ENCODE measurements at regions not wholly inside any gene's neighbourhood (a gene's known extent, or its start where the extent isn't known, plus 50 kb on each side); places are given as distances from the start of the nearest gene placed in this dataset.

GRCh38 chrX:8341814-8342590 is 122.6 kb upstream of the VCX3B start:
- no peak for DNase-seq

DNA sequence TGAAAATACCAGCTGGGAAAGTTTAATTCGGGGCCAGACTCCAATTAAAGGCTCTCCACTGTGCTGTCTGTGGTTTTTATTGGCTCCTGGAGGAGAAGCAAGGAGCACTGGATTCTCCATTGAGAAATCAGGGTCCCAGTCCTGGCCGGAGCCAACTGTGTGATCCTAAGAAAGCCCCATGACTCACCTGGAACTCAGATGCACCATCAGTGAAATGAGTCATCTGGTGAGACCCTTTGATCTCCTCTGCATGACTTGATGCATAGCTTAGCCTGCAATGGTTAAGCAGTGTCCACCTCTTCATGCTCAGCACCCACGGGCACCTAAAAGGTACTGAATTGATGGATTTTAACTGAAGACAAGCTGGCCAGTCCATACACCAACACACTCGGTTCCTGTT is 119.2 kb upstream of the VCX3B start:
- no peak for DNase-seq

DNA sequence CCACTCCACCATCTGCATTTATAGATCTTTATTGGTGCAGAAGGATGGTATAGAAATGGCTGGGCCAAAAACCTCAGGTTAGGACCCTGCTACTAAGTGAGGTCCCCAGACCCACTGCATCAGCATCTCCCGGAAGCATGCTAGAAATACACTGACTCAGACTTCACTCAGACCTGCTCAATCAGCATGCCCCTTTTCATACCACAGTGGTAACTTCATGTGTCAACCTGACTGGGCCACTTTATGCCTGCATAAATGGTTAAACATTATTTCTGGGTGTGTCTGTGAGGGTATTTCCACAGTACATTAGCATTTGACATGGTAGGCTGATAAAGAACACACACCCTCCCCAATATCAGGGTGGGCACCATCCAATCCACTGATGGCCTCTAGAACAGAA is 118.6 kb upstream of the VCX3B start:
- no peak for DNase-seq

DNA sequence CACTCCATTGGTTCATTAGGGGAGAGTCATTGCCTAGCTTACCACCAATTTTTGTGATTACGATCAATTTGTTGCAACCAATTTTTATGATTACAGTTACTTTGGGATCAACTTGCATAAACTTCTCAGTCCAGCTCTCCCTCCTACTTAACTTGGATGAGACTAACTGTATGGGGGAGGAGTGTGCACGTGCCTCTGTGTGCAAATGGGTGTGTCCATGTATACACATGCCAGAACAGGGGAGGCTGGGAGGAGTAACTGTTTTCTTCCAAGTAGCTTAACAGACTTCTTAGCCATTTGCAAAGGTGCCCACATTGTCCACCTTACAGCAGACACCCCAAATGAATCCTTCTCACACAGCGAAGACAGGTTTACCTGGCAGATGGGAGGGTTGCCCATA is 117.7 kb upstream of the VCX3B start:
- DNase-seq, result no peak

GRCh38 chrX:8349816-8350544 is 114.7 kb upstream of the VCX3B start:
- DNase-seq, result no peak

DNA sequence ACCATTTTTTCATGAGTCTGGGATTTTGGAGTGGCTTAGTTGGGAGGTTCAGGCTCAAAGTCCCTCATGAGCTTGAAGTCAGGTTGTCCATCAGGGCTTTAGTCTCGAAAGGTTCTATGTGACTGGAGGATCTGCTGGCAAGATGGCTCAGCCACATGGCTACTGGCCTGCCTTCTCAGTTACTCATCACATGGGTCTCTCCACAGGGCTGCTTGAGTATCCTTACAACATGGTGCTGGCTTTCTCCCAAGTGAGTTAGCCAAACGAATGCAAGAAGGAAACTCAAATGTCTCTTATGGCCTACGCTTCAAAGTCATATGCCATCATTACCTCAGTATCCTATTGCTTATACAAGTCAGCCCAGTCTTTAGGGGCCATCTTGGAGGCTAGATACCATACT is 106.3 kb upstream of the VCX3B start:
- DNase-seq, result no peak

DNA sequence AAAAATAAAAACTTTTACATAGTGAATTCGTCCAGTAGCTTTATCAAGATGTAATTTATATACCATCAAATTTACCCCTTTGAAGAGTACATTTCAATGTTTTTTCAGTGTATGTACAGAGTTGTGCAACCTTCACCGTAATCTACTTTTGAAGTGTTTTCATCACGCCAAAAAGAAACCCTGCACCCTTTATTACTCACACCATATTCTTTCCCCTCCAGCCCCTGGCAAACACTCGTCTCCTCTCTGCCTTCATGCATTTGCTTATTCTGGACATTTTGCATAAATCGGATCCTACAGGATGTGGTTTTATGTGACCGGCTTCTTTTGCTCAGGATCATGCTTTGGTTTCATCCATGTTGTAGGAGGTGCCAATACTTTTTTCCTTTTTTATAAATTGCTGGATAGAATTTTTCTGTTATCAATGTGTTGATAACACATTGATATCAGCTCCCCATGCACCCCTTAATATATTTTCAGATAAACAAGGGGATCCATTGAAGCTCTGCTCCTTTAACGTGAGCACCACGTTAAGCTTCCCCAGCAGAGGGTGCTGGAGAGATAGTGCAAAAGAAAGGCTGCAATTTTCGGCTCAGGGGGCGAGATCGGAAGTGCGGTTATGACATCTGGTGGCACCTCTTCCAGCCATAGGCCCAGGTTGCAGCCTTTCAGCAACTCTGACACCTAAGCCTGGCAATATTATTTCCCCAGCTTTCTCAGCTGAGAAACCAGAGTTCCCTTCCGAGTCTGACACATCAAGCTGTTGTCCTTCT is 100.1 kb upstream of the VCX3B start:
- DNase-seq, result peak; percentile 62

- no peak for DNase-seq
These were observed 98.1 kb upstream of the VCX3B start for GRCh38 chrX:8366481-8366880.

GRCh38 chrX:8374041-8374825 is 90.4 kb upstream of the VCX3B start:
- DNase-seq, result no peak

GRCh38 chrX:8377041-8377440 is 87.6 kb upstream of the VCX3B start:
- no peak for DNase-seq

GRCh38 chrX:8390771-8391170 is 73.9 kb upstream of the VCX3B start:
- DNase-seq, result no peak

DNA sequence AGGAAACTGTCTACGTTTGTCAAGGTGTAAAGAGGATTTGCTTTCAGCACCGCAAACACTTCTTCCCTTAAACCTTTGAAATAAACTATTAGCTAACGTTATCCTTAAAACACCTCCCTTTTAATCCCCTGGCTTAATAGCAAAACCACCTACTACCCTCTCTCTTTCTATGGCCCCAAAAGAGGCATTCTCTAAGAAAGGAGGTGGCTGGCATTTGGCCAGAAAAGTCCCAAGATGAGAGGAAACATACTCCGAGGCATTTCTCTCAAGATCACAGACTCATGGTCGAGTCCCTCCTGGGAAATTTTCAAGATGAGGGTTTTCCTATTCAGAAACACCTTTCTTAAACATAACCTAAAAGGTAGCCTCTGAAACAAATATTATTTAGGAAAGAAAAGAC is 60.6 kb upstream of the VCX3B start:
- DNase-seq, result no peak

DNA sequence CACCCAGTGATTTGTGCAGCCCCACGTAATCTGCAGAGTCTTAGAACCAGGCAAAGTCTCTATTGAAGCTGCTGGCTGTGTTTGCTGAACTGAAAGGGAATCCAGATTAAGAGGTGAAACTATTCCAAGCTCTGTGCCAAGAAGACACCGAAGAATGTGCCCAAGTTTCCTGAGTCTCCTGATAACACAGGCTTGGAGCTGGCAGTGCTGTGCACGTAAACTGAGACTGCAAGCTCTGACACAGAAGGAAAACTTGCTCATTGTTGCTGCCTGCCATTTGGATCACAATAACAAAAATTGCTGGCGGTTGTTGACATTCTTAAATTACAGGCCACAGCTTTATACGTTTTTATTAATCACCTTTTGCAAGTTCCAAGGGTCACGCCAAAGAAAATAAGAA is 60.2 kb upstream of the VCX3B start:
- DNase-seq, result no peak

GRCh38 chrX:8404926-8405325 is 59.7 kb upstream of the VCX3B start:
- DNase-seq, result no peak

GRCh38 chrX:8405631-8406030 is 59.0 kb upstream of the VCX3B start:
- no peak for DNase-seq

- no peak for DNase-seq
These were observed 51.4 kb upstream of the VCX3B start for GRCh38 chrX:8413279-8413678.
